ENCODE measurements at regions not wholly inside any gene's neighbourhood (a gene's known extent, or its start where the extent isn't known, plus 50 kb on each side); places are given as distances from the start of the nearest gene placed in this dataset.

- H3K4me1 Mint-ChIP-seq, result no peaks in the 10 kb centered on the region
- peaks cover 3% of the 10 kb centered on the region for H3K9me3 Mint-ChIP-seq
- POLR2A ChIA-PET, result no interaction called here
- no peaks in the 10 kb centered on the region for H3K36me3 Mint-ChIP-seq
- no peak for ATAC-seq (ENCODE audit: low read depth)
- H3K27ac Mint-ChIP-seq, result no peak overlapping the region
- H3K27me3 Mint-ChIP-seq, result no peaks in the 10 kb centered on the region
- no peak for DNase-seq
- no peak overlapping the region for H3K4me3 Mint-ChIP-seq
Observed at GRCh38 chr9:13587571-13587970, 308.1 kb upstream of the MPDZ start.

DNA sequence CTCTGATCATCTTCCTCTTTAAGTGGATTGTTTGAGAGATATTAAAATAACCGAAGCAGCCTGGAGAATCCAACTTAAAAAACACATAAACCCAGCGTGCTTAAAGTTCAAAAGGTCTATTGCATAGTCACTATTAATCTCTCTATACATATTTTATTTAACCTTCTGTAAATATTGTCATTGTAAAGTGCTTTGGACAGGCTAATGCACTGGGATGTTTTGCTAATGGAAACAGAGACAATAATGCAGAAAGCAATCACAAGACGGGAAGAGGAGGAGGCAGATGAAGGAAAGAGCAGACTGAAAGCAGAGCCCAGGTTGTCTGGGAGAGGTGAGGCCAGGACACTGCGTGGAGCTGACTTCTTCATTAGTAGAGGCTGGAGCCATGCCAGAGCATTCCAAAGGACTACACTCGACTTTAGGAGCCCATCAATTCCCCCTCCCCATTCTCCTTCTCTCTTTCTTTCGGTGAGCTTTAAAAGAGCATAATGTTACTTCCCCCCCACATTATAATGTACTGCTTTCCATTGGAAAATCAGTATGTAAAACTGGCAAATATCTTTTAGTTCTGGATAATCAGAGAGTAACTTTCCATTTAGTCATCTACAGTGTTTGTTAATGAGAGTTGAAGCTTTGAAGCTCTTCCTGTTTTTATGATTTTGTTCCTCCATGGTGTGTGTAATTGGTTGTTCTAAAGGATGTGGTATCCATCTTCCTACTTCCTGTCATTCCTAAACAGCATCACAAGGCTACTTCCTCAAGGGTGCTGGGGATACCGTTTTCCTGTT is 307.3 kb upstream of the MPDZ start:
- no peak for DNase-seq
- H3K4me3 Mint-ChIP-seq, result no peak overlapping the region
- no peaks in the 10 kb centered on the region for H3K36me3 Mint-ChIP-seq
- H3K27ac Mint-ChIP-seq, result no peak overlapping the region
- no peak for ATAC-seq (ENCODE audit: low read depth)
- H3K27me3 Mint-ChIP-seq, result no peaks in the 10 kb centered on the region
- H3K4me1 Mint-ChIP-seq, result no peaks in the 10 kb centered on the region
- POLR2A ChIA-PET, result no interaction called here
- peaks cover 3% of the 10 kb centered on the region for H3K9me3 Mint-ChIP-seq

- Mint-ChIP-seq H3K4me3 (no peak overlapping the region), H3K4me1 (no peaks in the 10 kb centered on the region), H3K9me3 (no peaks in the 10 kb centered on the region), H3K27me3 (no peaks in the 10 kb centered on the region), H3K36me3 (no peaks in the 10 kb centered on the region), H3K27ac (no peak overlapping the region)
- DNase-seq, result no peak
- no peak for ATAC-seq (ENCODE audit: low read depth)
- POLR2A ChIA-PET, result no interaction called here
Observed at GRCh38 chr9:13580760-13581159, 301.3 kb upstream of the MPDZ start.

DNA sequence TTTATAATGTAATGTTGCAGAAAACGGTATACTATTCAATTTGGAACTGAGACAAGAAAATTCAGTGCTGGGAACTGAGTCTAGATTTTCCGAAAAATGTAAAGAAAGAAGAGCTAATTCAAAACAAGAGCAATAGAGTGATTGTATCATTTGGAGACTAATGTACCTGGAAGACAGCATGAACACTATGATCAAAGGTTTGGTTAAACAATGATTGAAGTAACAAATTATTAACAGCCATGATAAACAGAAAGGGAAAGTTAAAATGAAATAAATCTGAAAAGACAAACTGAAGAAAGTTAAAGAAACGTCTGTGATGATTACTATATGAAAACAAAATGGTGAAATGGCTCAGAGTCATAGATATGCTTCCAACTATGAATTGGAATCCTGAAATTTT is 300.6 kb upstream of the MPDZ start:
- Mint-ChIP-seq H3K36me3 (no peaks in the 10 kb centered on the region), H3K9me3 (no peaks in the 10 kb centered on the region), H3K4me3 (no peak overlapping the region), H3K27ac (no peak overlapping the region), H3K27me3 (no peaks in the 10 kb centered on the region), H3K4me1 (no peaks in the 10 kb centered on the region)
- POLR2A ChIA-PET, result no interaction called here
- ATAC-seq (ENCODE audit: low read depth) (no peak), DNase-seq (no peak)

DNA sequence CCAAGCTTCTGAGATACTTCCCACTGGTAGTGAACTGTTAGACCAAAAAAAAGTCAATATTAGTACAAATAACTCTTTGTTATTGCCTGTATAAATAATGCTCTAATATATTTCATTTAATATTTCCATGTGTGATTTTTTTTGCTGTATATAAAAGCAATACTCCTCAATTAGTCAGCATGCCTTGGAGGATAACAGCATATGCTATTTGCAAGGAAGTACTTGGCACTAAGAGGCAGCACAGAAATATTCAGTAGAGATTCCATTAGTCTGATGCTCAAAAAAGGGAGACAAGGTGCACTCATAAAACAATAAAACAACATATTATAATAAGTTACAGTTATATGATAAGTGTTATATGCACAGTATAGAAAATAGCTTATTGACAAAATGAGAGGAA is 296.6 kb upstream of the MPDZ start:
- Mint-ChIP-seq H3K27me3 (no peaks in the 10 kb centered on the region), H3K36me3 (no peaks in the 10 kb centered on the region), H3K9me3 (no peaks in the 10 kb centered on the region), H3K4me1 (no peaks in the 10 kb centered on the region), H3K27ac (no peak overlapping the region), H3K4me3 (no peak overlapping the region)
- DNase-seq (no peak), ATAC-seq (ENCODE audit: low read depth) (no peak)
- POLR2A ChIA-PET, result no interaction called here

DNA sequence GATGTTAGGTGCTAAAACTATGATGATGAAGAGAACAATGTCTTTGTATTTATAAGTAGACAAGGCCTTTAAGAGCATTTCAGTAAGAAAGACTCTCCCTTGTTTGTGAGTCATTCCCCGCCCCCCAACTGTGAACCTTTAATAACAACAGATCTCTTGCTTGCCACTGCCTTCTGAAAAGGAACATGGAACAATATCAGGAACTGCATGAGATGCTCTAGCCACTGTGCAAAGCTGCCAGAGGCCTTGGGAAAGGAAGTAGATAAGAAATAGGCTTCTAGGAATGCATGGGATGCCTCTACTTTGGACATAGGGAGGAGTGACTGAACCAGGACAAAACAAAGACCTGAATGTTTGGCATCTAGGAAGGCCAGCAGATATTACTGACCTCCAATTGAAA is 296.1 kb upstream of the MPDZ start:
- ATAC-seq (ENCODE audit: low read depth) (no peak), DNase-seq (no peak)
- Mint-ChIP-seq H3K36me3 (no peaks in the 10 kb centered on the region), H3K27ac (no peak overlapping the region), H3K27me3 (no peaks in the 10 kb centered on the region), H3K9me3 (no peaks in the 10 kb centered on the region), H3K4me3 (no peak overlapping the region), H3K4me1 (no peaks in the 10 kb centered on the region)
- POLR2A ChIA-PET, result no interaction called here

DNA sequence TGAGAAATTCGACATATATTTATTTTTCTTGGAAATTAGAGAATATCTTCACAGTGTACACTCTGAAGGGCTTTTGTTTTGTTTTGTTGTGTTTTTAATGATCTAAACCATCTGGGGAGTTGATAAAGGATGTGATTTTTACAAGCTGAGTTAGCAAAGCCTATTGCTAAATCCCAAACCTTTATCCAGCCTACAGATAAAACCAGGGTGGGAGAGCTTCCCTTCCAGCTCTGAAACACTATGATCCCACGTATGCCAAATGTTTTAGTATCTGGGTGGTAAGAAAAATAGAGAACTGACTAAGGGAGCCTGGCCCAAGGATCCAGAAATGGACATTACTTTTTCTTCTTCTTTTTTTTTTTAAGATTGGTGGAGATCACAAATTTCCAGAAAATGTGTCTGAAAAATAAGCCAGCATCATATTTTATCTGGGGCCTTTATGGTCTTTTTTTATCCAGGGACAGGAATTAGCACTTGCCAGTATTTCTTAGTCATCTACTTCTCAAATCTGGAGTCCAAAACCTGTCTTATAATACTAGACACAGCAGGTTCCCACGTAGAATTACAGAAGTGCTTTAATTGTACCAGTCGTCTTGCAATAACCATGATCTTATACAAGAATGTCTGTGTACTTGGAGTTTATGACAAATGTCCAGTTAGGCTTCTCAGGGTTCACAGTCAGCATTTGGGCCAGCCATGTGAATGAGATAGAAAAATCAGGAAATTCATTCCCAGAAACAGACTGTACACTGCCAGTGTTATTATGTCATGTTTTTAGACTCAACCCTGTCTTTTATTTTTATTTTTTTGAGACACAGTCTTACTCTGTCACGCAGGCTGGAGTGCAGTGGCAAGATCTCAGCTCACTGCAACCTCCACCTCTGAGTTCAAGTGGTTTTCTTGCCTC is 290.8 kb upstream of the MPDZ start:
- no peak for DNase-seq
- ATAC-seq (ENCODE audit: low read depth), result no peak
- no peaks in the 10 kb centered on the region for H3K9me3 Mint-ChIP-seq
- H3K27ac Mint-ChIP-seq, result no peak overlapping the region
- H3K4me1 Mint-ChIP-seq, result no peaks in the 10 kb centered on the region
- H3K4me3 Mint-ChIP-seq, result no peak overlapping the region
- H3K27me3 Mint-ChIP-seq, result peaks cover 10% of the 10 kb centered on the region
- POLR2A ChIA-PET, result no interaction called here
- no peaks in the 10 kb centered on the region for H3K36me3 Mint-ChIP-seq

- DNase-seq, result no peak
- no peak overlapping the region for H3K27ac Mint-ChIP-seq
- H3K4me3 Mint-ChIP-seq, result no peak overlapping the region
- H3K9me3 Mint-ChIP-seq, result no peaks in the 10 kb centered on the region
- peaks cover 10% of the 10 kb centered on the region for H3K27me3 Mint-ChIP-seq
- POLR2A ChIA-PET, result no interaction called here
- no peak for ATAC-seq (ENCODE audit: low read depth)
- no peaks in the 10 kb centered on the region for H3K36me3 Mint-ChIP-seq
- no peaks in the 10 kb centered on the region for H3K4me1 Mint-ChIP-seq
Observed at GRCh38 chr9:13569602-13570067, 290.1 kb upstream of the MPDZ start.

GRCh38 chr9:13568841-13569601 is 289.5 kb upstream of the MPDZ start:
- peaks cover 10% of the 10 kb centered on the region for H3K27me3 Mint-ChIP-seq
- ATAC-seq (ENCODE audit: low read depth) (no peak), DNase-seq (no peak)
- no peaks in the 10 kb centered on the region for H3K36me3 Mint-ChIP-seq
- POLR2A ChIA-PET, result no interaction called here
- H3K4me3 Mint-ChIP-seq, result peak overlapping the region; percentile 2
- H3K27ac Mint-ChIP-seq, result no peak overlapping the region
- no peaks in the 10 kb centered on the region for H3K9me3 Mint-ChIP-seq
- H3K4me1 Mint-ChIP-seq, result no peaks in the 10 kb centered on the region

GRCh38 chr9:13568405-13568804 is 288.9 kb upstream of the MPDZ start:
- H3K27me3 Mint-ChIP-seq, result peaks cover 10% of the 10 kb centered on the region
- H3K9me3 Mint-ChIP-seq, result no peaks in the 10 kb centered on the region
- H3K4me3 Mint-ChIP-seq, result peak overlapping the region; percentile 2
- H3K36me3 Mint-ChIP-seq, result no peaks in the 10 kb centered on the region
- H3K4me1 Mint-ChIP-seq, result no peaks in the 10 kb centered on the region
- no peak for ATAC-seq (ENCODE audit: low read depth)
- DNase-seq, result no peak
- no peak overlapping the region for H3K27ac Mint-ChIP-seq
- POLR2A ChIA-PET, result no interaction called here

- H3K27me3 Mint-ChIP-seq, result peaks cover 10% of the 10 kb centered on the region
- H3K27ac Mint-ChIP-seq, result no peak overlapping the region
- no peak for ATAC-seq (ENCODE audit: low read depth)
- DNase-seq, result no peak
- H3K4me3 Mint-ChIP-seq, result no peak overlapping the region
- no peaks in the 10 kb centered on the region for H3K4me1 Mint-ChIP-seq
- no peaks in the 10 kb centered on the region for H3K9me3 Mint-ChIP-seq
- POLR2A ChIA-PET, result no interaction called here
- H3K36me3 Mint-ChIP-seq, result no peaks in the 10 kb centered on the region
Observed at GRCh38 chr9:13567833-13568232, 288.3 kb upstream of the MPDZ start.

GRCh38 chr9:13557746-13558145 is 278.3 kb upstream of the MPDZ start:
- Mint-ChIP-seq H3K9me3 (no peaks in the 10 kb centered on the region), H3K27ac (no peak overlapping the region), H3K4me1 (no peaks in the 10 kb centered on the region), H3K36me3 (no peaks in the 10 kb centered on the region), H3K4me3 (no peak overlapping the region), H3K27me3 (no peaks in the 10 kb centered on the region)
- DNase-seq (no peak), ATAC-seq (ENCODE audit: low read depth) (no peak)
- POLR2A ChIA-PET, result no interaction called here

DNA sequence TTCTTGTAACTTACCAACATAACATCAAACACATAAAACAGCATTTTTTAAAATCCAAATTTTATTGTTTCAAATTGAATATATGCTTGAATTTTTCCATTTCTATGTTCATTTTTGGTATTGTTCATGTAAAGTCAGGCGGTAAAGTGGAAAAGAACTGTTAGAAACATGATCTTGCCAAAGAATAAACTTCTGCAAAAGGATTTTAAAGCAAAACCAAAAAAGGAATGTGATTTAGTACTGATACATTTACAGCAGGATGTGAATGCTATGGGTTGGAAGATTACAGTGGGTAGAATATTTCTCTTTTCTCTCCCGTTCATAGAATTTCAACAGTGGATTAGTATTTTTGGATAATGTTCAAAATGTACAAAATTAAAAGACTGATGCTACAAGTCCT is 277.2 kb upstream of the MPDZ start:
- ATAC-seq (ENCODE audit: low read depth) (no peak), DNase-seq (no peak)
- H3K9me3 Mint-ChIP-seq, result no peaks in the 10 kb centered on the region
- H3K4me1 Mint-ChIP-seq, result no peaks in the 10 kb centered on the region
- no peaks in the 10 kb centered on the region for H3K36me3 Mint-ChIP-seq
- POLR2A ChIA-PET, result no interaction called here
- H3K27me3 Mint-ChIP-seq, result no peaks in the 10 kb centered on the region
- no peak overlapping the region for H3K27ac Mint-ChIP-seq
- H3K4me3 Mint-ChIP-seq, result no peak overlapping the region

Measured in activated naive CD8-positive, alpha-beta T cell treated with anti-CD3 and anti-CD28 coated beads, Interleukin-2, amount 10 ng/mL, durations not matched to agents 7 days and 5 days (primary cell).